Activated T-helper 17 cell treated with anti-CD3 and anti-CD28 coated beads, Interleukin-2, amount 50 U/mL, for 72 hours (primary cell): ENCODE measurements at regions not wholly inside any gene's neighbourhood (a gene's known extent, or its start where the extent isn't known, plus 50 kb on each side); places are given as distances from the start of the nearest gene placed in this dataset.

ENCODE experiments used
- ATAC-seq: fragments of 150-1000 bp; cut with Tn5 transposase; replicated peaks from 2 replicates; pipeline ENCODE4 v1.10.0; 2021; ENCODE audit warnings: mild to moderate bottlenecking, moderate library complexity
- H3K27ac Mint-ChIP-seq: one replicate; pipeline ENCODE4 v1.8.0; 2022; ENCODE audit warnings: mixed read lengths
- H3K27me3 Mint-ChIP-seq: one replicate; pipeline ENCODE4 v1.8.0; 2022; ENCODE audit warnings: mixed read lengths
- H3K36me3 Mint-ChIP-seq: one replicate; pipeline ENCODE4 v1.8.0; 2022; ENCODE audit warnings: low read depth, mild to moderate bottlenecking, mixed read lengths
- H3K4me1 Mint-ChIP-seq: one replicate; pipeline ENCODE4 v1.8.0; 2022; ENCODE audit warnings: mixed read lengths
- H3K4me3 Mint-ChIP-seq: one replicate; pipeline ENCODE4 v1.8.0; 2022; ENCODE audit warnings: mild to moderate bottlenecking, mixed read lengths
- H3K9me3 Mint-ChIP-seq: one replicate; pipeline ENCODE4 v1.8.0; 2022; ENCODE audit warnings: mixed read lengths

- no peak for ATAC-seq
- peaks cover 9% of the 10 kb centered on the region for H3K9me3 Mint-ChIP-seq
- H3K27me3 Mint-ChIP-seq = no peaks in the 10 kb centered on the region
- H3K4me1 Mint-ChIP-seq = no peaks in the 10 kb centered on the region
- no peak overlapping the region for H3K4me3 Mint-ChIP-seq
- H3K27ac Mint-ChIP-seq = no peak overlapping the region
- H3K36me3 Mint-ChIP-seq = no peaks in the 10 kb centered on the region
These were observed 763.9 kb upstream of the COBL start for GRCh38 chr7:52080493-52080892.

DNA sequence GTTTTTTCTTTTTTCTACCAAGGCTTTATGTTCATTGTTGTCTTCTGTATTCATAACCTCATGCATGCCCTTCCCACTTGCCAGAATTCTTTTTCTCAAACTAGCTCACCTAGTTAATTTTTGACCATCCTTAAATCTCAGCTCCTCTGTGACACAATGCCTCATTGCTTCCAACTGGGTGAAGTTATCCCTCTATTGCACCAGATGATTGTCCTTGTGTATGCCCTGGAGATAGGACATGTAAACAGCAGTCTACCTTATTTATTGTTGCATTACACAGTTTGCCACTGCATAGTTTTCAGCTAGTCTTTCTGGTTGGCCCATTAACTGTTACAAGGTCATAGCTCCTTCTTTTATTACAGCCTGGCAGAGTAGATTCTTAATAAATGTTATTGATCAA lies 763.1 kb upstream of the COBL start:
- ATAC-seq = no peak
- H3K27me3 Mint-ChIP-seq = no peaks in the 10 kb centered on the region
- no peak overlapping the region for H3K4me3 Mint-ChIP-seq
- no peaks in the 10 kb centered on the region for H3K36me3 Mint-ChIP-seq
- H3K4me1 Mint-ChIP-seq = no peaks in the 10 kb centered on the region
- H3K9me3 Mint-ChIP-seq = peaks cover 9% of the 10 kb centered on the region
- H3K27ac Mint-ChIP-seq = no peak overlapping the region

GRCh38 chr7:52077571-52077970 lies 761.0 kb upstream of the COBL start:
- Mint-ChIP-seq H3K4me1 (no peaks in the 10 kb centered on the region), H3K36me3 (no peaks in the 10 kb centered on the region), H3K9me3 (peaks cover 14% of the 10 kb centered on the region), H3K4me3 (no peak overlapping the region), H3K27me3 (no peaks in the 10 kb centered on the region), H3K27ac (no peak overlapping the region)
- no peak for ATAC-seq

- H3K27me3 Mint-ChIP-seq = no peaks in the 10 kb centered on the region
- H3K4me3 Mint-ChIP-seq = no peak overlapping the region
- no peaks in the 10 kb centered on the region for H3K36me3 Mint-ChIP-seq
- H3K9me3 Mint-ChIP-seq = peaks cover 17% of the 10 kb centered on the region
- H3K27ac Mint-ChIP-seq = no peak overlapping the region
- no peak for ATAC-seq
- no peaks in the 10 kb centered on the region for H3K4me1 Mint-ChIP-seq
These were observed 758.3 kb upstream of the COBL start for GRCh38 chr7:52074912-52075311.

GRCh38 chr7:52074071-52074470 lies 757.5 kb upstream of the COBL start:
- ATAC-seq = no peak
- Mint-ChIP-seq H3K4me1 (no peaks in the 10 kb centered on the region), H3K9me3 (peaks cover 20% of the 10 kb centered on the region), H3K27ac (no peak overlapping the region), H3K27me3 (no peaks in the 10 kb centered on the region), H3K4me3 (no peak overlapping the region), H3K36me3 (no peaks in the 10 kb centered on the region)

- no peak for ATAC-seq
- Mint-ChIP-seq H3K27me3 (no peaks in the 10 kb centered on the region), H3K9me3 (peaks cover 15% of the 10 kb centered on the region)
These were observed 755.1 kb upstream of the COBL start for GRCh38 chr7:52071744-52072143.

GRCh38 chr7:52064493-52064892 lies 747.9 kb upstream of the COBL start:
- Mint-ChIP-seq H3K4me1 (no peaks in the 10 kb centered on the region), H3K27me3 (no peaks in the 10 kb centered on the region), H3K4me3 (no peak overlapping the region), H3K27ac (no peak overlapping the region), H3K9me3 (peaks cover 11% of the 10 kb centered on the region), H3K36me3 (no peaks in the 10 kb centered on the region)
- no peak for ATAC-seq

More at GRCh38 chr7:52071744-52072143, 755.1 kb upstream of the COBL start:
- H3K4me3 Mint-ChIP-seq = no peak overlapping the region
- no peaks in the 10 kb centered on the region for H3K4me1 Mint-ChIP-seq
- H3K27ac Mint-ChIP-seq = no peak overlapping the region
- no peaks in the 10 kb centered on the region for H3K36me3 Mint-ChIP-seq

GRCh38 chr7:52061666-52062065 lies 745.1 kb upstream of the COBL start:
- ATAC-seq = no peak

GRCh38 chr7:52053525-52053924 lies 736.9 kb upstream of the COBL start:
- Mint-ChIP-seq H3K4me1 (no peaks in the 10 kb centered on the region), H3K4me3 (no peak overlapping the region), H3K36me3 (no peaks in the 10 kb centered on the region), H3K27me3 (no peaks in the 10 kb centered on the region), H3K9me3 (peaks cover 6% of the 10 kb centered on the region), H3K27ac (no peak overlapping the region)
- ATAC-seq = no peak

More at GRCh38 chr7:52061666-52062065, 745.1 kb upstream of the COBL start:
- no peaks in the 10 kb centered on the region for H3K4me1 Mint-ChIP-seq
- H3K9me3 Mint-ChIP-seq = peaks cover 12% of the 10 kb centered on the region
- H3K27me3 Mint-ChIP-seq = no peaks in the 10 kb centered on the region
- H3K36me3 Mint-ChIP-seq = no peaks in the 10 kb centered on the region
- H3K27ac Mint-ChIP-seq = no peak overlapping the region
- no peak overlapping the region for H3K4me3 Mint-ChIP-seq

GRCh38 chr7:52030722-52031121 lies 714.1 kb upstream of the COBL start:
- Mint-ChIP-seq H3K36me3 (no peaks in the 10 kb centered on the region), H3K9me3 (peaks cover 4% of the 10 kb centered on the region), H3K27ac (no peak overlapping the region), H3K4me3 (no peak overlapping the region), H3K27me3 (no peaks in the 10 kb centered on the region), H3K4me1 (no peaks in the 10 kb centered on the region)
- no peak for ATAC-seq

GRCh38 chr7:52026140-52026539 lies 709.5 kb upstream of the COBL start:
- H3K27me3 Mint-ChIP-seq = no peaks in the 10 kb centered on the region
- no peak for ATAC-seq
- no peak overlapping the region for H3K4me3 Mint-ChIP-seq
- no peak overlapping the region for H3K27ac Mint-ChIP-seq
- H3K9me3 Mint-ChIP-seq = peaks cover 9% of the 10 kb centered on the region
- no peaks in the 10 kb centered on the region for H3K4me1 Mint-ChIP-seq
- H3K36me3 Mint-ChIP-seq = no peaks in the 10 kb centered on the region

DNA sequence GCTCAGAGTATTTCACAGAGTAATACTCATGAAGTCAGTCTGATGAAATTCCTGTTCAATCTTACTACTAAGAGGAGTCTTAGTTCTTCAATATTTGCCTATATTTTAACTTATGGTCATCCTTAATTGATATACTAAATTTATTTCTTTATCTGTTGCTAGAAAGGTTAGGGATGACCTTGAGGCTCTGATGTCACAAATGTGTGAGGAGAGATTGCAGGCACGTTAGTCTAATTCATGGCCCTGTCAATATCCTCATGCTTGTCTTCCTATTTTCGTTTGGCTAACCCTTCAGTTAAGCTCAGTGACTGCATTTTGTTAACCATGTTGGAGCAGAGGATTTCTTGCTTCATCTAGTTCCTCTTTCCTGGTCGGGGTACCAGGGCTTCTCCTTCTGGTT lies 704.7 kb upstream of the COBL start:
- Mint-ChIP-seq H3K36me3 (no peaks in the 10 kb centered on the region), H3K4me1 (no peaks in the 10 kb centered on the region), H3K4me3 (no peak overlapping the region), H3K27ac (no peak overlapping the region), H3K9me3 (peaks cover 9% of the 10 kb centered on the region), H3K27me3 (no peaks in the 10 kb centered on the region)
- no peak for ATAC-seq

DNA sequence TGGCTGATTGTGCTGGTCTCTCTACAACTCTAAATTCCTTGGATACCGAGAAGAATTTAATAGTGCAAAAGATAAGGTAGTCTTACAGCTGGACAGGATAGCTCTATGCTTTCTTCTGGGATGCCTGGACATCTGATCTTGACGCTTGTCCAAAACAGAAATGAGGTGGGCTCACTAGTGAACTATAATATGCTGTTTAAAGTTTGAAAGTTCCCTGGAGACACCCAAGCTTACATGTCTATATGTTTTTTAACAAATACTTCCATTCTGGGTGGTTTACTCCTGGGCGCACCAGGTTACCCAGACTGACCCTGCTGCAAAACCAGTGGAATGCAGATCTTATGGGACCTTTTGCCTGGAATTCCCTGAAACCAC lies 702.1 kb upstream of the COBL start:
- Mint-ChIP-seq H3K36me3 (no peaks in the 10 kb centered on the region), H3K27me3 (no peaks in the 10 kb centered on the region), H3K4me1 (no peaks in the 10 kb centered on the region), H3K27ac (no peak overlapping the region), H3K9me3 (peaks cover 9% of the 10 kb centered on the region), H3K4me3 (no peak overlapping the region)
- ATAC-seq = no peak

DNA sequence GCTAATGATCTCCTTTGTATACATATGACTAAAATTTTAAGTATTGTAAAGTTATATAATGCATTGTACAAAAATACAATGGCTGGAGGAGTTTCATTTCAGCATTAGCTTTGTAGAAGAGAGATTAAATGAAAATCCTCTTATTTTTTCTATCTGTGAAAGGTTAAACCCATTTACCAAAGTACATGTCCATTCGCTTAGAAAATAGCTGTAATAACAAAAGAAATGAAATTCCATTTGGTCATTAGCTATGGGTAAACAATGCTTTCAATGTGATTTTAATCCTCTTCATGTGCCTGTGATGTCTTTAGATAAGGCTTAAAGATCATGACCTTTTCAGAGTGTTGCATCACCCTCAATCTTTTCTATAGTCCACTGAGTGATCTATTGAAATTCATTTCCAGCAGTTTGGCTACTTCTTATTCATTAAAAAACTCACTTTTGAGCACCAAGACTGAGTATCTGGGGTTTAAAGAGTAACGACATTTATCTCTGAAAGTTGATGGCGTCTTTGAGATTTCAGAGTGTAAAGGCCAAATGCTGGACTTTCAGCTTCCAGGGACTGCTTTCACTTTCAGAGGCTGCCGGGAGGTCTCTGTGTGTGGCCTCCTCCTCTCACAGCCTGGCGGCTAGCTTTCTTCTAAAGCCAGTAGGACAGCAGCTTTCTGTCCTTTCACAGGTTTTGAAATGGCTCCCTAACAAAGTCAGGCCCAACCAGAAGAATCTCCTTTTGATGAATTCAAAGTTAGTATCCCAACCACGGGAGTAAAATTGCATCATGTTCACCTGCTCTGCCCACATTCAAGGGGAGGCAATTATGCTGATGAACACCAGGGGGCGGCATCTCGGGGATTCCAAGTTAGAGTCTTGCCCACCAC lies 701.4 kb upstream of the COBL start:
- H3K27ac Mint-ChIP-seq = no peak overlapping the region
- no peaks in the 10 kb centered on the region for H3K27me3 Mint-ChIP-seq
- H3K4me3 Mint-ChIP-seq = no peak overlapping the region
- ATAC-seq = no peak
- H3K36me3 Mint-ChIP-seq = no peaks in the 10 kb centered on the region
- H3K9me3 Mint-ChIP-seq = peaks cover 9% of the 10 kb centered on the region
- H3K4me1 Mint-ChIP-seq = no peaks in the 10 kb centered on the region

DNA sequence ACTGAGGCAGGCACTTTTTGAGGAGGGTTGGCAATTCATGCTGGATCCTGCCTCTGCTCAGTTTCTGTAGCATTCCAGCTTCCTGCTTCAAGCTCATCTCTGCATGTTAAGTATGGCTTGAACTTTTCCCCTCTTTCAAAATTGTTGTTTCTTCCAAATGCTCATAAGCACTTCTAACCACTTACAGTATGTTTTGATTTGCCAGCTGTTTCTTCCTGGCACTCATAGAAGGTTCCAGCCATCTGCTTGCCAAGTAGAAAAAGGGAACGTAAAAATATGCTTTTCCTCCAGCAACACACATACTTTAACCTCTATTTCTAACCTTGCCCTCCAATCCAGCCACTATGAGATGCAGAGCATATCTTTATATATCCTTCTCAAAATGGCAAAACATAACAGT lies 692.6 kb upstream of the COBL start:
- no peak for ATAC-seq
- Mint-ChIP-seq H3K36me3 (no peaks in the 10 kb centered on the region), H3K4me3 (no peak overlapping the region), H3K27me3 (no peaks in the 10 kb centered on the region), H3K9me3 (peaks cover 21% of the 10 kb centered on the region), H3K4me1 (no peaks in the 10 kb centered on the region), H3K27ac (no peak overlapping the region)
